Ramos (cell line): ENCODE measurements at regions not wholly inside any gene's neighbourhood (a gene's known extent, or its start where the extent isn't known, plus 50 kb on each side); places are given as distances from the start of the nearest gene placed in this dataset.
"Not testable (repeated sequence)": the region's sequence is repeated elsewhere in the genome, so short reads cannot be mapped to it uniquely, and the experiment has no call there.

Experiments used
- in situ Hi-C: fragments of 300-500 bp; cut with MboI; formaldehyde crosslinking; loops from one replicate; pipeline ENCODE4 v1.14.3; 2022; ENCODE audit warnings: low sequenced_read_pairs; ENCODE audit not compliant: unreplicated experiment

DNA sequence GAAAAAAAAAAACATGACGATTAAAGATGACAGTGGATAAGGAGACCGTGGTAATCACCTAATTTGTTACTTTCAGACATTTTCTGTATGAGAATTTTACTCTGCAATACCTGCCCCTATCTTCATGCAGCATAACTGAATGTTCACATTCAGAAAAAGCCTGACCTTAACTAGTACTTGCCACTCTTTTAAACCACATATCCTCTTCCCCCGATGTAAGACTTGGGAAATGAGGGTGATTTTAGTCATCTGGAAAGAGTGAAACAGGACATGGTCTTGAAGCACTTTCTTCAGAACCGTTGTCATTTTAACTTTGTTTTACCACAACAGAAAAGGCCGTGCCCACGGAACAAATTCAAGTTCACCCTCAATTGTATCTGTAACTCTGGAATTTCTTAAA is 318.5 kb downstream of the BCL2L11 start:
- in situ Hi-C loops: not testable (repeated sequence)

DNA sequence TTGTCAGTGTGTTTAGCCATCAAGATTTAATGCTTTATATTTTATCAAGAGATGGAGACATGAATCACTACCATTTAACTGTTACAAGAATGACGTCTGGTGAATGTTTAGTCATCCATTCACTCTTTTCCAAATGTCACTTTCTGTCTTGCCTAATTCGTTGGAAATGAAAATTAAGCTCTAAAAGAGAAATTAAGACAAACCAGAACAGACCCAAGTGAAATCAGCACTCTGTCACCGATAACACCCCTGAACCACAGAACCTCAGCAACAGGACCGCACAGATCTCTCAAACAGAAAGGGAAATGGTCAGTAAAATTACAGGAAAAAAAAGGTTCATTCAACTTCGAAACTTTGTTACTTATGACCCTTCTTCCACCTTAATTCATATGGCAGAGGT is 320.9 kb downstream of the BCL2L11 start:
- in situ Hi-C loops: not testable (repeated sequence)

DNA sequence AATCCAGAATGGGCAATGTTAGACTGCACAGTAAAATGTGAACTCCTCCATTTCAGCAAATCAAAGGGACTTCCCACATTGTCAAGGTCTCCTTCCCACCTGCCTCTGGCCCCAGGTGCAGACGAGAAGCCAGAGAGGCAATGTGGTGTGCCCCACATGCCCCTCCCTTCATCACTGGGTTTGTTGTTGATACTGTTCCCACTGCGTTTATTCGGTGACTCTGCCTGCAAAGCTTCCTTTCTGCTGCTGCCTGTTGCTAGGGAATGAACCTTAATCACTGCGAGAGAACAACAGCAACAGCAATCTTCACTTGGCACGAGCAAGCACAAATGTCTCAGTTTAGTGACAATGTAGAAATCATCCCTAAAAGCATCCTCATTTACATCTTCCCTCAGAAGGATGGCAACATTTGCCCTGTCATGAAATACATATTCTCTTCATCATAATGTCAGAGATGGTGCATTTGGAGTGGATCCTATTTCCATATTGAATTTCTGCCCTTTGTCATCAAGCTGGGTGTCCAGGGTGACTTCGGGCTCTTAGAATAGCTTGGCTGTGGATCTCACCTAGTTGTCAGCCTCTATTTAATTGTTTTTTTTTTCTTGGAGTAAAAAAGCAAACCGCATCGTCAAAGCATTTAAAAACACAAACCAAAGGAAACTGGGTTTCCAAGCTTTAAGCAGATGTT is 322.2 kb downstream of the BCL2L11 start:
- in situ Hi-C loops: not testable (repeated sequence)

GRCh38 chr2:111444516-111444915 is 323.8 kb downstream of the BCL2L11 start:
- in situ Hi-C loops: not testable (repeated sequence)

- in situ Hi-C loops: not testable (repeated sequence)
These were observed 324.6 kb downstream of the BCL2L11 start for GRCh38 chr2:111445191-111445929.

GRCh38 chr2:111445941-111446340 is 325.2 kb downstream of the BCL2L11 start:
- in situ Hi-C loops: not testable (repeated sequence)

DNA sequence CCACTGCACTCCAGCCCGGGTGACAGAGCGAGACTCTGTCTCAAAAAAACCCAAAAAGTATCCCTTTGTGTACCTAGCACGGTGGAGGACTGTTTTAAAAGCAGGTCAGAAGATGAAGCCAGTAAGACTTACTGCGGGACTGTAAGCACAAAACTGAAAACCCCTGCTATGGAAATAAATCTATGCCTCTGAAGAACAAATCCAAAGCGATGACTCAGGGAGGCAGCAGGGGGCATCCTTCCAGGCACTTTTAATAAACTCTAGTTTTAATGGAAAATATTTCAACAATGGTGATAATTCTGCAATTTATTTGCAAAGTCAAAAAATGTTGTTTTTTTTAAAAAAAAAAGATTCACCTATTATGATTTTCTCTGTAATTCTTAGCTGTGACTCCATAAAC is 326.8 kb downstream of the BCL2L11 start:
- in situ Hi-C loops: not testable (repeated sequence)

DNA sequence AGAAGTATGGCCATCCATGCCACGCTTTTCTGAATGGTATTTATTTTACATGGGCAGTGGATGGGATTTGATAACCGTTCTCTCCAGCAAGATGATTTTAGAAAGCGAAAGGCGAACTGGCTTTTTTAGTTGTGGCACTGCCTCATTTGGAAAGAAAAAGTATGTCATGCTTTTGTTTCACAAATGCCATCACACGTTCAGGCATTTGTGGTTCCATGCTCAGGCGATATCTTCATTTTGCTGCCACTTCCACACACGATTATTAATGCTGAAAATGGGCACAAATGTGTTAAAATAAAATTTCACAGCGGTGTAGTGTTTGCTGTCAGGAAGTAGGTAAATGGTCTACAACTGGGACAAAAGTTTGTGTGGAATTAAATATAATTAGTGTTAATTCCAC is 328.1 kb downstream of the BCL2L11 start:
- in situ Hi-C loops: not testable (repeated sequence)

DNA sequence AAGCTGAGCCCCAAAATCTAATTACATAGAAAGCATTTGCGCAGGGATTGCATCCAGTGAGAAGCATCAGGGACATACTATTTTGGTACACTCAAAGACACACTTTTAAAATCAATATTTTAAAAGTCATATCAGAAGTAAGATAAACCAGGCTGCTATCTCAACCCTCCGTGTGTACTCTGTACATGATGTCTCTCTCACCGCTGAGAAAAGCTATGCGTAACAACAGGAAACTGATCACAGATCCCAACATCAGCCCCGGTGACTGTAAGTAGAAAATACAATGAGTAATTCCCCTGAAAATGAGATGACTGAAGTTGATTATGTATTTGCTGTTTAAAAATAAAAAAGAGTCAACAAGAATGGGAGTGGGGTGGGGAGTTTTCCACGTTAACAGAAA is 329.8 kb downstream of the BCL2L11 start:
- in situ Hi-C loops: not testable (repeated sequence)

DNA sequence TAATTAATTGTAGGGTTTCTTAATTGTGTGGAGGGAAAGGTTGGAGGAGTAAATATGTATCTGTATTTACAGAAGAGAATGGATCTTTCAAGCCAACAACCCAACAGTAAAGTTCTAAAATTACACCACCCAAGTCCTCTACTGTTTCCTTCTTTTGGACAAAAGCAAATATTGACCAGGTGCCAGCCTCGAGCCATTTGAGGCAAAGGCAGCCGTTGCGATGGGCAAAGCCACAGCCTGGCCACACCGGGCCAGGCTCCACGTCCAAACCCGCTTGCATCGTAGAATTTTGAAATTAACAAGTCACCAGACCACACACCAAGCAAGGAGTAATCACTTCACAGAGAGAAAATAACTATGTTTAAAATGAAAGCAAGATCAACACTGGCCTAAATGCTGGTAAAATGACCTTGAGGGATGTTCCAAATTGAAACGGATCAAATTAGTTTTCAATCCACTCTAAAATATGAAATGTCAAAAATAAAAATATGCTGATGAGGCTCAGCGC is 331.0 kb downstream of the BCL2L11 start:
- in situ Hi-C loops: not testable (repeated sequence)

GRCh38 chr2:111452208-111452607 is 331.5 kb downstream of the BCL2L11 start:
- in situ Hi-C loops: not testable (repeated sequence)

DNA sequence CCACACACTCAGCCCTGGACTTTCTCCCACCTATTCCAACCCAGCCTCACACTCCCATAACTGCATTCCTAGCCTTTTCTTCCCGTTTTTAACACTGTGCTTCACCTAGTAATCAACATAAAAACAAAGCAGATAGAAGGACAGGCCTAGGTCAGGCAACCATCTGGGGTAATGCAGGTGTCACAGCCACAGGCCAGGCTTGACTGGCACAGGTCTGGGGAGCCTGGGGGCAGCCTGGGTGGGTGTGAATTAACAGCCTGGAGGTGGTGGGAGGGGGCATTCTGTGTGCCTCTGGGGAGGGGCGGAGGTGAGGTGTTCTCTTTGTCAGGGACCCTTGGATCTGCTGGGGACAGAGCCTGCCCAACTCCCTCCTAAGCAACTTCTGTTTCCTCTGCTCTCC is 332.6 kb downstream of the BCL2L11 start:
- in situ Hi-C loops: not testable (repeated sequence)

DNA sequence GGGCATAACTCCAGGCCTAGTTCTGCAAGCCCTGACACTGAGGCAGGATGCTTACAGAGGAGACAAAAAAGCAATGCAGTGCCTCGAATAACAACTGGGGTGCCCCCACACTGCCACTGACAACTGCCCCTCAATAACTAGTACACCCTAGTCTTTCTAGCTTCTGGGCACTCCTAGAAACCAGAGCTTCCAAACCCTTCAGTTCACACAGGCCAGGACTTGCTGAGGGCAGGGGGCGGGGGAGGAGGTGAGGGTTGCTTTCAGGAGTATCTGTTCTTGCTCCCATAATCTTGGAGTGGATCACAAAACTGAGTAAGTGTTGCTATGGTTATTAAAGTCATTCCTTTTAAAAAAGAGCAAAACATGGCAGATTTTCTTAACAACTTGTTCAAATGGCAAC is 333.1 kb downstream of the BCL2L11 start:
- in situ Hi-C loops: not testable (repeated sequence)

GRCh38 chr2:111454404-111454803 is 333.7 kb downstream of the BCL2L11 start:
- in situ Hi-C loops: not testable (repeated sequence)

GRCh38 chr2:111455016-111456015 is 334.6 kb downstream of the BCL2L11 start:
- in situ Hi-C loops: not testable (repeated sequence)

- in situ Hi-C loops: not testable (repeated sequence)
These were observed 336.5 kb downstream of the BCL2L11 start for GRCh38 chr2:111457191-111457590.

DNA sequence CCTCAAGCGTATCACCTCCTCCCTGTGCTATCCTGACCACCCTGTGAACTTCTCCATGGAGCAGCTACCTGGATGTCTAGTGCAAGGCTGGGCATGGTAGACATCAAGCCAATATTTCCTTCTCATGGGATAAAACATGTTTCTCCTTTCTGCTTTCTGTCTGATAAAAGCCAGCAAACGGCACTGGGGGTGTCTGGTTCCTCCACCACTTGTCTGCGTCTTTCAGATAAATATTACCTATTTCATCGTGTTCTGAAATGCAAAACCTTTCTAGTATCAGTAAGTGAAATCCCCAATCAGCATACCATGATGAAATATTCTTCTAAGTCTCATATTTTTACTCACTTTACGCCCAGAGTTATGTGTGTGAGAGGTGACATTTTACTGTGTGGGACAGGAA is 340.2 kb downstream of the BCL2L11 start:
- in situ Hi-C loops: not testable (repeated sequence)

DNA sequence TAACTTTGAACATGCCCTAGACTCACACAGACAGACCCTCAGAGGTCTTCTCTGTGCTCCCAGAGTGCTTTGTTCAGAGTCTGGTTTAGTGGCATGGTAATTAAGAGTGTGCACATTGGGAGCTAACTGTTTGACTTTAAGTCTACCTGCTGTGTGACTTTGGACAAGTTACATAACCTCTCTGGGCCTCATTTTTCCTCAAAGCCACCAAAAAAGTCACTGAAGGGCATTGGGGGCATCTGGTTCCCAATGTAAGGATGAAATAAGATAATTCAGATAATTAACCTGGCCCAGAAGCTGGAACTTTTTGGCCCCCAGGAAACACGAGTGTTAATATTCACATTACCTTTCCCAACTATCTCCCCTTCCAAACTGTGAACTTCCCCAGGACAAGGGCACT is 341.1 kb downstream of the BCL2L11 start:
- in situ Hi-C loops: not testable (repeated sequence)

- in situ Hi-C loops: not testable (repeated sequence)
These were observed 341.9 kb downstream of the BCL2L11 start for GRCh38 chr2:111462572-111462971.

- in situ Hi-C loops: not testable (repeated sequence)
These were observed 342.6 kb downstream of the BCL2L11 start for GRCh38 chr2:111463238-111463848.
